ENCODE measurements at regions not wholly inside any gene's neighbourhood (a gene's known extent, or its start where the extent isn't known, plus 50 kb on each side); places are given as distances from the start of the nearest gene placed in this dataset.
"Not testable (repeated sequence)": the region's sequence is repeated elsewhere in the genome, so short reads cannot be mapped to it uniquely, and the experiment has no call there.

DNA sequence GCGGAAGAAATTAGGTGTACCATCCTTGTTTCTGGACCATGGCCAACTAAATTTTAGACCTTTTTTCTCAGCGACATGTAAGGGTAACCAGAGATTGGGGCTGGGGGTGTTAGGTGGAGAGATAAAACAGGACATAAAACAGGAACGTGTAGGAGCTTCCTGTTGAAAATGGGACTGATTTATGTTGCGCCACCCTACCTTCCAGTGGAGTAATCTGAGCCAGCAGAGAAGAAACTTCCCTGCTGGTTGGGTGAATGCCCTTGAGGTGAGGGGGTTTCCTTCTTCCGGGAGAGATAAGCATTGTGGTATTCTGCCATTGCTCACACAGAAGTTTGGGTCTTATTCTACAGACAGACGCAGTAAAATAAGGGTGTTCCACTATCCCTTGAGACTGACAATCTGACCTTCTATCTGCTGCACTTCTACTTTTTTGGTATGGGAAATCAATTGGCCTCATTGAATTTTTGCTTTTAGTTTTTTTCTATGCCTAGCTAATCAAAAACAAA, 417.6 kb downstream of the PCNX1 start:
- no peak for DNase-seq (ENCODE audit: low read depth in 2 of 2, low spot score in 1 of 2)

DNA sequence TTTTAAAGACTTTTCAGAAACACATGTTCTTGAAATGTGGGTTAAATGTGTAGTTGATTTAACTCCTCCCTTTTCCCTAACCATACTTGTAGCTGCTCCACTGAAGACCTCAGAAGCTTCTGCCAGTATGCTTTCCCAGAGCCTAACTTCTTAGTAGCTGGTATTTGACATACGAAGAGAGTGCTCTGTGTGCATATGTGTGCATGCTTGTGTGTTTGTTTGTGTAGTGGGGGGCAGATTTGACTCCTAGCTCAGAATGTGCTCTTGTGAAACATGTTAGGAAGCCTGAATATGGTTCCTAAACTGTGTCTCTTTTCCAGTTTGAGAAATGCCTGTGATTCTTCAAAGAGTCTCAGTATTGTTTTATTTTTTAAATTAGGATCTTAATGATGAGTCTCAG, 420.4 kb downstream of the PCNX1 start:
- DNase-seq (ENCODE audit: low read depth in 2 of 2, low spot score in 1 of 2): no peak

DNA sequence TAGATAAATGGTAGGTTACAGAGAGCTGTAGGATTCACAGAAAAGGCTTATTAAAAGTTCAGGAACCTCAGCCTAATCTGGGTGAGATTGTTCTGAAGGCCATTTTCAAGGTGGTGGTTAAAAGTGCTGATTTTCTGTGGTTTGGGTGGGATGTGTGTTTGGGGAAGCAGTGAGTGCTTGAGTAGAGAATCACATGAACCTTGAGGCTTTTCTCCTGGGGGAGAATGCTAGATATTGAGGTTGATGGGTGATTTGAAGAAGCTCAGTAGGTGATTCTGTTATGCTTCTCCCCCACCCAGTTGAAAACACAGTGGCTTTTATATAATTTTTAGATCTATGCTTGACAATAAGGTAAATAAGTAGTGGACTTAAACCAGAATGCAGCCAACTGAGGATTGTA, 420.9 kb downstream of the PCNX1 start:
- no peak for DNase-seq (ENCODE audit: low read depth in 2 of 2, low spot score in 1 of 2)

DNA sequence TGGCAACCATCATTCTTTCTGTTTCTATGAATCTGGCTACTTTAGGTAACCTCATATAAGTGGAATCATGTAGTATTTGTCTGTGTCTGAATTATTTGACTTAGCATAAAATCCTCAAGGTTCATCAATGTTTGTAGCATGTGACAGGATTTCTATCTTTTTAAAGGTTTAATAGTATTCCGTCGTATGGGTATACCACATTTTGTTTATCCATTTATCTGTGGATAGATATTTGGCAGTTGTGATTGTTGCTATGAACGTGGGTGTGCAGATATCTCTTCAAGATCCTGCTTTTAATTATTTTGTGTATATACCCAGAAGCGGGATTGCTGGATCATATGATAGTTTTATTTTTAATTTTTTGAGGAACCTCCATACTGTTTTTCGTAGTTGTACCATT, 421.7 kb downstream of the PCNX1 start:
- DNase-seq (ENCODE audit: low read depth in 2 of 2, low spot score in 1 of 2): no peak

DNA sequence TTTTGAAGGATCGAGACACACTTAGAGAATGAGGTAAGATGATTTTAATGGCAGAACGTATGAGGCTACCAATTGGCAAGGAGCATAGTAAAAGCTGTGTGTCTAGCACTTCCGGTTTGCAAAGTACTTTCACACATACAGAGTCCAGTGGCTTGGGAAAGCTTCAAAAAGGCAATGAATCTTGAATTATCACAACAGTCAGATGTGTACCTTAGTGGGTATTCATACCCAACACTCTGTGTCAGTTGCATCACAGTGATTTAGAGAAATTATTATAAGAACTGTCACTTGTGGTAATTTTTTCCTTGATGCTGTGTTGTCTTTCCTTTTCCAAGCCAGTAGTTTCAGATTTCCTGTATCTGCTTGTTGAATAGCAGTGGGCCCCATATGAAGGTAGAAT, 424.1 kb downstream of the PCNX1 start:
- no peak for DNase-seq (ENCODE audit: low read depth in 2 of 2, low spot score in 1 of 2)

DNA sequence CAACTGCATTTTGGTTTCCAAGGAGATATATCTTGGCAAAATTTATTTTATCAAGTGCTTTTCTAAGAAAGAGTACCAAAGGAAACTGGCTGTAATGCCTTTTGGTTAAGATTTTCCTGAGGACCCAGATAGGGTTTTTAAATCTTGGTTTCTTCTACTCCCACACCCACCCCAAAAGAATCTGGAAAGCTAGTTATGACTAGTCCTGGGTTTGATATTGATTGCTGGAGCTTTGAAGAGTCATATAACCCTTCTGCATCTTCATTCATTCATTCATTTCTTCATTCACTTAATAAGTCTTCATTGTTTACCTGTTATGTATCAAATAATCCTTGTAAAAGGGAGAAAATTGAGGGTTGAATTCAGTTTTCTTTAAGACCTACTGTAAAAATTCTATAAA, 425.2 kb downstream of the PCNX1 start:
- DNase-seq (ENCODE audit: low read depth in 2 of 2, low spot score in 1 of 2): no peak

DNA sequence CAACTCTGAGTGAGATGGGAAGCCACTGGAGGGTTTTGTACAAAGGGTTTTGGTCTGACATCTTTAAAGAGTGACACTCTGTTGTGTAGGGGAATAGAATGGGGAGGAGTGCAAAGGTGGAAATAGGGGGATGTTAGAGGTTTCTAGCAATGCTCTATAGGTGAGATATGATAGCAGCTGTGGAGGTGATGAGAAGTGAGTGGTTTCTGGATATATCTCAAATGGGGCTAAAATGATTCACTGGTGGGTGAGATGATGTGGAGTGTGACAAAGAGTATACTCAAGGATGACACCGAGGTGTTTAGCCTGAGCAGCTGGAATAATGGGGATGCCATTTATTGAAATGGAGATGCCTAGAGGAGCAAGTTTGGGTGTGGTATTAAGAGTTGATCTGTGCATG, 426.4 kb downstream of the PCNX1 start:
- no peak for DNase-seq (ENCODE audit: low read depth in 2 of 2, low spot score in 1 of 2)

DNA sequence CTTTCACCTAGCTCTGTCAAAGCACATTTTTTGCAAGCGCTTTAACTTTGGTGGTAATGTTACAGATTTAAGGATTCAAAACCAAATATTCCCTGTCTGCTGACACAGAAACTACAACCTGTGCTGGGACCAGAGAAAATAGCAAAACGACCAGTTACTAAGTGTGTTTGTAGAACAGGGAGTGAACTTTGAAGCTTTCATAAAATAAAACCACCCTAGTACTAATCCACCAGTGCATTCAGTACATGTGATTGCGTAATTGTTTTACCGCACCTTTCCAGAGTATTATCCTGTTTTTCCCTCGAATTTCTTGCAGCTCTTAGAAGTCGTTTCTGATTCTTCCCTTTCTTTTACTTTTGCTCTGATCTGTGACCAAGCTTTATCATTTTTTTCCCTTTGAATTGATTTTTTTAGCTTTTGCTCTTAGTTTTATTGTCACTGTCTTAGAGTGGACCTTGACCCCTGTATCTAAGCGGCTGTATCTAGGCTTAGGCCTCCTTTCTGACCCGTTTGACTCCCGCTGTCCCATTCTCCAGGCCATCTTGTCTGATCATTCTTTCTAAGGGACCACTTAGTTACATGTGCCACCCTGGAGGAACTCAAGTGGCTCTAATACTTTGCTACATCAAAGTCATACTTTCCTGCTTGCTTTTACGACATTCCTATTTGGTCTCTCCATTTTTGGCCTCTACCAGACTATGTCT, 429.4 kb downstream of the PCNX1 start:
- DNase-seq (ENCODE audit: low read depth in 2 of 2, low spot score in 1 of 2): no peak

DNA sequence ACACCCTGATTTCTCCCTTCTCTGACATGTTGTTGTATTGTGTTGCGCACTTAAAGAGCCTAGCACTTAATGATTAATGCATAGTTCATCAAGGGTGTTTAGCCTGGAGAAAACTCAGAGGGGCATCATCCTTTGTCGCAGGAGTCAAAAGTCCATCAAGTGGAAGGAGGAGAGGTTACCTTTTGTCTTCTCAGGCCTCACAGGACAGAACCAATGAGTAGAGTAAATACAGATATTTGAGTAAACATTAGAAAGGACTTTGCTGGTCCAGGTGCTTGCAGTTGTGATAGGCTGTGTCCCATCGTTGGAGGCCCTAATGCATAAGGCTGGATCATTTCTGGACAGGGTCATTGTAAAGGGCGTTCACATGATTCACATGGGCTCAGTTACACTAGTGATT, 430.9 kb downstream of the PCNX1 start:
- DNase-seq (ENCODE audit: low read depth in 2 of 2, low spot score in 1 of 2): no peak

DNA sequence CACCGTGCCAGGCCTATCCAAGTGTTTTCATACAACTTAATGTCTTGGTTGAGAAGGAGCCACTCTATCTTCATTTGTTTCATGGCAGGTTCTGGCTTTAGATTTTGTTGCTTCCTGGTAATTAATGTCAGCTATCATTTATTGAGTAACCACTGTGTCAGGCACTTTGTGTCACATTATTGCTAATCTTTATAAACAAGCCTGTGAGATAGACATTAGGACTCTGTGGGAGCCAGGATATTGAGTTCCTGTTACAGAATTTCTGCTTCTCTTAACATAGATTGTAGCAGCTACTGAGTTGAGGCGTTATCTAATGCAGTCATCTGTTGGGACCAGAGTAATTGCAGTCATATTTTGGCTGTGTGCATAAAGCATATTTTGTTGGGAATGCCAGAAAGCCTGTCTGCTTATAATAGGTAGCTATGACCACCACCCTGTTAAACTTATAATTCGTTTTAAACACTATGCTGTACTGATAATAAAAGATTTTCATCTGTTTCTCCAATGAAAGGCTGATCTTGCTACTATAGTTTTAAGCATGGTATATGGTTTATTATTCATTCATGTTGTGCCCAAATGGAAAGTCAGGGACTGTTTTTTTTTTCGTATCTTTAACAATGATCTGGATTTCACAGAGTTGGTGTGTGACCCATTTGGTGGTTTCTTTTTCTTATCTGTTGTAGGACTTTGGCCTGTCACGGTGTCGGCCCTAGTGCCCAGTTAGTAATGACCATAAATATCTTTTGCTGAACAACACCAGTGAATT, 432.6 kb downstream of the PCNX1 start:
- no peak for DNase-seq (ENCODE audit: low read depth in 2 of 2, low spot score in 1 of 2)

DNA sequence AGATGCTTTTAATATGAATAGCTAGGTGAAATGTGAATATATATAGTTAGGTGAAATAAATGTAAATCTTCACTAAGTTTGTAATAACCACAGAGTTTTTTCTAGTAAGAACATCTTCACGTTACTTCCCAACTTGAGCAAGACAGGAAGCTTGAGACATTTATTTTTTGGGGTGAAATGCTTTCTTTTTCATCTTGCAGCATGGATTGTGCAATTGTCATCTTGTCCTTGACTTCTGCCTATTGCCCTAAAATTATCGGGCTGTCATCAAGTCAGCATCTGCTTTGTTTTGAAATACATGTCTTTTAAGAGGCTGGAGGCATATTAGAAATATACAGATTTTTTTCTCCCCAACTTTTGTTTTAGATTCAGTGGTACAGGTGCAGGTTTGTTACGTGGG, 433.9 kb downstream of the PCNX1 start:
- no peak for DNase-seq (ENCODE audit: low read depth in 2 of 2, low spot score in 1 of 2)

DNA sequence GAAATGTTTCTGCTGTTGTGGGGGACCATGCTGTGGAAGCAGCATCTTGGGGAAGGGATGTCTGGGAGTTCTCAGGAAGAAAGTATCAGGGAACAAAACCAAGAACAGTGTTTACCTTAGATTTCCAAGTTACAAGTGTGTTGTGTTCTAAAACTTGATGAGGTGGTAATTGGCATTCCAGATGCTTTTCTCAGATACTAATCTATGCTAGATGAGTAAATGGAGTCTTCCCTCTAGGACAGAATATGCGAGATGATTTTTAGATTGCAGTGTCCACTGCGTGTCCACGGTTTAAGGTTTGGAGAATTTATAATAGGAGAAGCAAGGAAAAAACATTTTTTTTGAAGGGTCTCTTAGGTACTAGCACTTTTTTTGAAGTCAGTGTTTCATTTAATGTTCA, 436.5 kb downstream of the PCNX1 start:
- DNase-seq (ENCODE audit: low read depth in 2 of 2, low spot score in 1 of 2): no peak

DNA sequence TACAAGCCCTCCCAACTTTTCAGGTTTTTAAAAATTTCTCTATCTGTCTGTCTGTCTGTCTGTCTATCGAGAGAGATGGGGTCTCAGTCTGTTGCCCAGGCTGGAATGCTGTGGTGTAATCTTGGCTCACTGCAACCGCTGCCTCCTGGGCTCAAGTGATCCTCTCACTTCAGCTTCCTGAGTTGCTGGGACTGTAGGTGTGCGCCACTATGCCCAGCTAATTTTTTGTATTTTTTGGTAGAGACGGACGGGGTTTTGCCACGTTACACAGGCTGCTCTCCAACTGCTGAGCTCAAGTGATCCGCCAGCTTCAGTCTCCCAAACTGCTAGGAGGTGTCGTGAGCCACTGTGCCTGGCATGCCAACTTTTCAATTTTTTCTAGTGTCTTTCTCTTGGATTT, 437.2 kb downstream of the PCNX1 start:
- no peak for DNase-seq (ENCODE audit: low read depth in 2 of 2, low spot score in 1 of 2)

DNA sequence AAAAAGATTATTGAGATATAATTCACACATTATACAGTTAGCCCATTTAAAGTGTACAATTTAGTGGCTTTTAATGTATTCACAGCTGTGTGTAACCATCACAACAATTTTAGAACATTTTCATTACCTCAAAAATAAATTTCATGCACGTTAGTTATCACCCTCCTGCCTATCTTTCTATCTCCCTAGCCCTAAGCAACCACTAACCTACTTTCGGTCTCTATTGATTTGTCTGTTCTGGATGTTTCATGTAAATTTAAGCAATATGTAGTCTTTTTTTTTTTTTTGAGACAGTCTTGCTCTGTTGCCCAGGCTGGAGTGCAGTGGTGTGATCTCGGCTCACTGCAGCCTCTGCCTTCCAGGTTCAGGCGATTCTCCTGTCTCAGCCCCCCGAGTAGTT, 439.4 kb downstream of the PCNX1 start:
- no peak for DNase-seq (ENCODE audit: low read depth in 2 of 2, low spot score in 1 of 2)

DNA sequence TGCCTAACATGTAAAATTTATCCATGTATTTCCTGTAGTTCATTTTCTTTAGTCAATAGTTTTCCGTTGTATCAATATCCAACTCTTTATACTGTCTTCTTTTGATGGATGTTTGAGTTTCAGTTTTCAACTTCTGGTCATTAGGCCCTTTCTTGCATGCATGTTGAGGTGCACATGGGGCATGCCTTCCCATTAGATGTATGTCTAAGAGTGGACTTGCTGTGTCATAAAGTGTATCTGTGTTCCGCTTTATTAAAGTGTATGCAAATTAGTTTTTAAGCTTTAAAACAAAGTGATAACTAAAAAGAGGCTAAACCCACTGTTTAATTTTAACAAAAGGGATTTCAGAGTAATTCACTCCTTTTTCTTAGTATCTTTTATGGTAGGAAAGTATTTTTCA, 441.1 kb downstream of the PCNX1 start:
- DNase-seq (ENCODE audit: low read depth in 2 of 2, low spot score in 1 of 2): no peak

DNA sequence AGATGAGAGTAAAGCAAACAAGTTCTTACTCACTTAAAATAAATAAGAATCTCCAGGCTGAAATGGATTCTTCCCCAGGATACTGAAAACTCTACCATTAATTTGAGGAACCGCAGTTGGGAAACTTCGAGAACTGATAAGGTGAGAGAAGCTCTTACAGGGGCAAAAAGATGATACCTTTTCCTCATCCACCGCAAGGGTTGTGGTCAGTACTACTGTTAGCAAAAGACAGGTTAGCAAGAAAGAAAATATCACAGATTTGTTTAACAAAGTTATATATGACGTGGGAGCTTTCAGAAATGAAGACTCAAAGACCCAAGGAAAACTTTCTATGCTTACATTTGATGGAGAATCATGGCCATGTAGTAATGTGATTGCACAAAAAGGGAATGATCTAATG, 441.6 kb downstream of the PCNX1 start:
- no peak for DNase-seq (ENCODE audit: low read depth in 2 of 2, low spot score in 1 of 2)

DNA sequence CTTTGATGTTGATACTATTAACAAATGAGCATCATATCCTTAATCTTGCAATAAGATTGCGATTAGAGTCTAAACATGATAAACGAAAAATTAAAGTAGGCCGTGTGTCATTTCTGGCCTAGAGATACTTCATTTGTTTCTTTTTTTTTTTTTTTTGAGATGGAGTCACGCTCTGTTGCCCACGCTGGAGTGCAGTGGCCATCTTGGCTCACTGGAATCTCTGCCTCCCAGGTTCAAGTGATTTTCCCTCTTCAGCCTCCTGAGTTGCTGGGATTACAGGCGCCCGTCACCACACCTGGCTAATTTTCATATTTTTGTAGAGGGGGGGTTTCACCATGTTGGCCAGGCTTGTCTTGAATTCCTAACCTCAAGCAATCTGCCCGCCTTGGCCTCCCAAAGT, 446.9 kb downstream of the PCNX1 start:
- DNase-seq (ENCODE audit: low read depth in 2 of 2, low spot score in 1 of 2): no peak

DNA sequence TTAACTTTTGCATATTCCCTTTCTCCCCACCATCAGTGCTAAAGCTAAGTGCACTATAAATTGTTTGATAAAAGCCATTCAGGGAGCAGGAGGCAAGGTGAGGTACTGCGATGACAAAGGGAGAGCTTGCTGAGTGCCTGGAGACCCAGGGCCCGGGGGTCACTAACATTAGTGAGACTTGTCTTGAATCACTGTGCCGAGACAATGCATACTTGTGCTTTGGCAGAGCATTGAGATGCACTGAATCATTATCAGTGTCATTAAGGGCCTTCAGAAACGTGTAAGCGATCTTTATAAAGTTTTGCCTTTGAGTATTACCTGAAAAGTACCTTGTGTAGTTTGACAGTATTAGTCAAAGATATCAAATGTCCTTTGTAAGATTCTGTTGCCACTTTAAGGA, 447.5 kb downstream of the PCNX1 start:
- no peak for DNase-seq (ENCODE audit: low read depth in 2 of 2, low spot score in 1 of 2)

DNA sequence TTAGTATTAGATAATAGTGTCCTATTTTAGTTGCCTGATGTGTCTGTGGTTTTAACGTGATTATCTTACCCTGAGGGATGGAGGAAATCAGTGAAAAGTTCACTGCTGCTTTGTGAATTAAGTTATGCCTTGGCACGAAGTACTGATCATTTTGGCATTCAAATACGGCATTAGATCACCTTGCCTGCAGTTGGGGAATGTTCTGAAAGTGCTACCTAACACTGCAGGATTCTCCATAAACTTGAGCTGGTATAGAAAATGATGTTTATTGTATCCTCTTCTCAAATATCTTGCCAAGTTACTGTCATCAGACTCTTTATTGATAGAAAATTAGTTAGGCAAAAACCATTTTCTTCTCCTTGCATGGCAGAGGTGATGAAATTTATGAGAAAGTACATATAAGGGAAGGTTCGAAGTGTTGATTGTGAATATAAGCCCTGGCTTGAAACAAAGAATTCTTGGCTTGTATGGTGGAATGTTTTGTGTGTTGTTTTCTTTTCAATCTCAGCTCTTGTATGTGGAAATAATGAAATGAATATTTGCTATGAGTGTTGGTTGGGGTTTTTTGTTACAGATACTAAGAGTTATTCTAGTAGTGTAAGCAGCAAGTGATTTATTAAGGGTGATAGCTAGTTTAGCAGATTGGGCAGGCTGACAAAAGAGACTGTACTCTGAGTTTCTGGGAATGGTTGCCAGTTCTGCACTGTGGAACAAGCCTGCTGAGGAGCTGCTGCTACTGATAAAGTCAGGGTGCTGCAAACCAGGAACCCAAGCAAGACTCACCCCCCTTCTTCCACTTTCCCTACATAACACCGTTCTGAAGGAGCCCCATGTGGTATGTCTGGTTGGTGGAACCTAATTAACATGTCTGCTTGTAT, 448.3 kb downstream of the PCNX1 start:
- no peak for DNase-seq (ENCODE audit: low read depth in 2 of 2, low spot score in 1 of 2)

DNA sequence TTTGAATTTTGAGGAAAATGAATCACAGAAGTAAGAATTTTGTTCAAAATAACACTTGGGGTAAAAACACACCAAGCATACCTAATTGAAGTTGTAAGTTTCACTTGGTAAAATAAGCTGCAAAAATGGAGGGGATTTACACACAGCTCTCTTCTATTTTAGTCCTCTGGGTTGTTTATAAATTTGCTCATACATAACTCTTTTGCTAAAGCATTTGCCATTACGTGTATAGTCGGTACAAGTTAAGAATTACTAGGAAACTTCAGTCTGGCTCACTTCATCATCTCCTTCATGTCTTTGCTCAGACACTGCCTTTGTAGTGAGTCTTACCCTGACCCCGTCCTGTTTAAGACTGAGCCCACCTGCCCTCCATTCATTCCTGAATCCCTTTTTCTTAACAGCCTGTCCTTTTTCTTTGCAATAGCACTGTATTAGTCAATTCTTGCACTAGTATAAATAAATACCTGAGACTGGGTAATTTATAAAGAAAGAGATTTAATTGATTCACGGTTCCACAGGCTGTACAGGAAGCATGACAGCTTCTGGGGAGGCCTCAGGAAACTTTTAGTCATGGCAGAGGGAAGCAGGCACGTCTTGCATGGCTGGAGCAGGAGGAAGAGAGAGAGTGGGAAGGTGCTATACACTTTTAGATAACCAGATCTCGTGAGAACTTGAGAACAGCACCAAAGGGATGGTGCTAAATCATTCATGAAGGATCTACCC, 451.1 kb downstream of the PCNX1 start:
- no peak for DNase-seq (ENCODE audit: low read depth in 2 of 2, low spot score in 1 of 2)

DNA sequence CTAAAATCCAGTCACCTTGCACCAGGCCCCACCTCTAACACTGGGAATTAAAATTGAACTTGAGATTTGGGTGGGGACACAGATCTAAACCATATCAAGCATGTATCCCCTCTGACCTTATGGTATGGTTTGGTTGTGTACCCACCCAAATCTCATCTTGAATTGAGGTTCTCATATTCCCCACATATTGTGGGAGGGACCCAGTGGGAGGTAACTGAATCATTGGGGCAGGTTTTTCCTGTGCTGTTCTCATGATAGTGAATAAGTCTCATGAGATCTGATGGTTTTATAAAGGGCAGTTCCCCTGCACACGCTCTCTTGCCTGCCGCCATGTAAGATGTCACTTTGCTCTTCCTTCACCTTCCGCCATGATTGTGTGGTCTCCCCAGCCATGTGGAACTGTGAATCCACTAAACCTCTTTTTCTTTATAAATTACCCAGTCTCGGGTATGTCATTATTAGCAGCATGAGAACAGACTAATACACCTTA, 451.7 kb downstream of the PCNX1 start:
- not testable (repeated sequence) for DNase-seq (ENCODE audit: low read depth in 2 of 2, low spot score in 1 of 2)
